GM21576 (cell line): ENCODE measurements at regions not wholly inside any gene's neighbourhood (a gene's known extent, or its start where the extent isn't known, plus 50 kb on each side); places are given as distances from the start of the nearest gene placed in this dataset.

ENCODE experiments used
- ATAC-seq: cut with Tn5 transposase; IDR thresholded peaks from one replicate; pipeline ENCODE4 v1.9.1; 2021; ENCODE audit warnings: mild to moderate bottlenecking, moderate library complexity; ENCODE audit not compliant: unreplicated experiment

DNA sequence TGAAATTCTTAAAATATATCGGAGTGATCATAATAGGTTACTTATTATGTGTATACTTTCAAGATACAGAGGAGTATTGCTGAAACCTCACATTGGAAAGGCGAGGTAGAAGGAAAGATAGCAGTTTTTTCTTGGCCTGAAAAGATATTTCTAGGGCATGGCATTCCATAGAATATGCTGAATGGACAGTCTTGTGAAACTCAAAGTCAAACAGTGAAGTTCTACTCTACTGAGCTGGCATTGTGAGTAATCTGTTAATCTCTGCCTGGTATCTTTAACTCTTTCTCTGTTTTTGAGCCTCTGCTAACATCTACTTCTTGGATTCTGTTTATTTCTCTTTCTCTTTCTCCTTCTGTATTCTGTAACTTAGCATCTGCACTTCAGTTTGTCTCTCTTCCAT is 176.3 kb upstream of the ZBTB20 start:
- ATAC-seq, result no peak

DNA sequence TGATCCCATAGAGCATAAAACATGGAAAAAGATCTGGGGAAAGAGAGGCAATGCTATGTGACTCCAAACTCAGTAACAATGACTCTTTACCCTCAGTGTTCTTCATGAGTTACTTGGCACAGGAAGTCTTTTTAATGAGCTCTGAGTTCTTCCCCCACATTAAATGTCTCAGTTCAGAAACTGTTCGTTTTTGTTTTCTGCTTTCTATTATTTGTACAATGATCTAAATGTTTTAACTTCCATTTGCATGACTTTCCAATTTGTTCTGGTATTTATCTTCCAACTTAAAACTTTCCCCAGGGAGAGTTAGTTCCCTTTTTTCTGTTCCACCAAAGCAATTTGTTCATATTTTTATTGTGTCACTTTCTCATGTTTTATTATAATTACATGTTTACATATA is 177.0 kb upstream of the ZBTB20 start:
- ATAC-seq, result no peak

DNA sequence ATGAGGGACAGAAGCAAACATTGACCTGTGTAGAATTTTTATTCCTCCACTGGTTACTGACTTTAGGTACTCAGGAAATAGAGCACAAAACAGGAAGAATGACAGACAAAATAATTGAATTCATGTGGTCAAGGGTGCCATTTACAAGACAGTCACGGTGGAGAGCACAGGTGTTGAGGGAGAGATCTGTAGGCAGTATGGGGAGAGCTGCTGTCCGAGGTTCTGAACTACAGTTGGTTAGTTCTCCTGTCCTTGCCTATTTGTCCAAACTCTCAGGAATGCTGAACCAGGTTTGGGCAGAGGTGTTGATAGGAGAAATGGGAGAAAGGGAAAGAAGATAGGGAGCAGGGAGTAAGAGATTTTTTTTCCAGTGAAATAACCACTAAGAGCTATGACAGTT is 178.5 kb upstream of the ZBTB20 start:
- no peak for ATAC-seq

GRCh38 chr3:115330430-115330829 is 183.3 kb upstream of the ZBTB20 start:
- no peak for ATAC-seq

- ATAC-seq, result no peak
These were observed 185.9 kb upstream of the ZBTB20 start for GRCh38 chr3:115332998-115333397.

DNA sequence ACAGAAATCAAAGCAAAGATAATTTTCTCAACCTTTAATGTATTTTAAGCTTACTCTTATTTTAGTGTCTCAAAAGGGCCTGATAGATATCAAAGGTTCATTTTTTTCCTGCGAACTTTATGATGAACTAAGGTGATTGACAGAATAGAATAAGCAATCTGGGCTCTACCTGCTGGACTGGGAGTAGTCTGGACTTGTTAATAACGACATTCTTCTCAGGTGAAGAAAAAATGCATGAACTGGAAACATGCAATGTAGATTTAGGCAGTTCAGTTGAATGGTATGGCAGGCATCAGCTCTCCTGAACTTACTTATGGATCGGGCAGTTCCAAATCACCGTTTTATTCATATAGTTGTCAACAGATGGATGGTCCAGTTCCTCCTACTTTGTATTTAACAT is 189.7 kb upstream of the ZBTB20 start:
- no peak for ATAC-seq

GRCh38 chr3:115340586-115340985 is 193.5 kb upstream of the ZBTB20 start:
- no peak for ATAC-seq

DNA sequence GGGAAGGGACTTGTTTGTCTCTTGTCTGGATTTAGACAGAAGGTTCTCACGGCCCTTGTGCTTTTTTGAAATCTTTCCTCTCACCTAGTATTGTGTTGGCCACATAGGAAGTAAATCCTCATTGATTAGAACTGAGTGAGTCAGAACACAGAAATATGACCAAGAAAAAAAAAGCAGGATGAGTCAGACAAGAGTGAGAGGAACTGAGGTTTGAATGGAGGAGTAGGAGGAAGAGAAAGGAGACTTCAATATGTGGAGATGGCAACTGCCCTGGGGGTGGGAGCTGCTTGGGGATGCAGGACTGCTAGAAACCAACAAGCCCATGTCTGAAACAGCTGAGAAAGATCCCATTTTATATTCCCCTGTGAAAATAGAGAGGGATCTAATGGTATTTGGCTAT is 194.1 kb upstream of the ZBTB20 start:
- no peak for ATAC-seq

DNA sequence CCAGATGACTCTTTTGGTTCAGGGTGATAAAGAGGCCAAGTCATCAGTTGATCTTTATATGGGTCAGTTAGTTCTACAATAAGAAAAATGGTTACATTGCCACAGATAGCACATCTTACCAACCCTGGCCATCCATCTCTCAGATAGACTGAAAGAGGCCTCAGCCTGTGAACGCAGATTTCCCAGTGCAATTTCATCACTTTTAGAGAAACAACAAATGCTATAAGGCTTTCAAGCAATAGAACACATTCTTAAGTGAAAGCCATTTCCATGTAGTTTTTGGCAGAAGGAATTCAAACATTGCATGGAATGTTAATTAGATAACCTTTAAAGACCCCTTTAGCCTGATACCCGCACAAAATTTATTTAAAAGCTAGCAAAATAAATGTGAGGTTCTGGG is 200.6 kb upstream of the ZBTB20 start:
- no peak for ATAC-seq

GRCh38 chr3:115348412-115348811 is 201.3 kb upstream of the ZBTB20 start:
- ATAC-seq, result no peak

DNA sequence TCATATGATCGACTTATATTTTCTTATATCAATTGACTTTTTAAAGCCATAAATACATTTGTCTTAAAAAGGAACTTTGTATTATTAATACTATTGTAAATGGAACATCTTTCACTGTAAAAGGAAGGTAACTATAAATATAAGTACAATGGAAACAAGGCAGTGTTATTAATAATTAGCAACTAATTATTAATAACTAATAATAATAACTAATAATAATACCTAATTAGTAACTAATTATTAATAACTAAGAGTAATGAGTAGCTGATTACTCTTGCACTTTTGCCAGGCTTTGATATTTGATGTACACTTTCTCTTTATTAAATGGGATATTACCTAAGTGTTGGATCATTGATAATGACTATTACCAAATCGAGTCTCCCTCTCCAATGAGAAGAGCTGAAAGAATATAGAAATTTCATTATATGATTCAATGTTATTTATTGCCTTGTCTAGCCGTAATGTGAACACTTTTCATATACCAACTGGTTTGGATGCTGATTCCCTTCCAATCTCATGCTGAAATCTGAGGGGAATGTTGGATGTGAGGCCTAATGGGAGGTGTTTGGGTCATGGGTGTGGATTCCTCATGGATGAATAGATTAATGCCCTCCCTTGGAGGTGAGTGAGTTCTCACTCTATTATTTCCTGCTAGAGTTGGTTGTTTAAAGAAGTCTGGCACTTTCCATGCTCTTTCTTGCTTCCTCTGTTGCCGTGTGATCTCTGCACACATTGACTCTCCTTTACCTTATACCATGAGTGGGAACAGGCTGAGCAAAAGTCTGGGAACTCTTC is 202.1 kb upstream of the ZBTB20 start:
- ATAC-seq, result no peak

DNA sequence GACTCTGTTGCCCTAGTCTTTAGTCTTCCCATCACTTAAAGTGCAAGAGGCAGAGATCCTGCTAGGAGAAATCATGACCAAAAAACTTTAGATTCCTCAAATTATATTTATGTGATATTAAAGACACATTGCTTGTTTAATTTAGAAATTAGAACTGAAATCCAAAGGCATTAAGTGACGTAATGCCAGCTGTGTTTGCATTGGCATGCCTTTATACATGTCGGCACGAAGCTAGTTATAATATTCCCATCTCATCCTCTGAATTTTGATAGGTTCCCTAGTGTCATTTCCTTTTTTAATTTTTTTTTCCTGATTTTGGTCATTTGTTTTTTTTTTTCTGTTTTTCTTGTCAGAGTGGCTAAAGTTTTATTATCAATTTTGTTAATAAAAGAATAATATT is 203.5 kb upstream of the ZBTB20 start:
- ATAC-seq, result no peak

- ATAC-seq, result no peak
These were observed 204.1 kb upstream of the ZBTB20 start for GRCh38 chr3:115351193-115351592.

GRCh38 chr3:115354010-115354409 is 206.9 kb upstream of the ZBTB20 start:
- ATAC-seq, result no peak

DNA sequence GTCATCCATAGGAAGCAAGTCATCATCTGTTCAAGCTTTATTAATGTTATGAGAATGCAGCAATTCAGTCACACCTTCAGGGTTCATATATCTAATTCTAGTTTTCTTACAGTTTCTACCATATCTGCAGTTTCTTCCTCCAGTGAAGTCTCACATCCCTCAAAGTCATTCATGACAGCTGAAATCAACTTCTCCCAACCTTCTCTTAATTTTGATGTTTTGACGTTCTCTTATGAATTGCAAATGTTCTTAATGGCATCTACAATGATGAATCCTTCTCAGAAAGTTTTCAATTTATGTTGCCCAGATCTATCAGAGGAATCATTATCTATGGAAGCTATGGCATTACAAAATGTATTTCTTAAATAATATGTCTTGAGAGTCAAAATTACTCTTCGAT is 210.4 kb upstream of the ZBTB20 start:
- ATAC-seq, result no peak

GRCh38 chr3:115359536-115359935 is 212.4 kb upstream of the ZBTB20 start:
- peak; percentile 99 for ATAC-seq

DNA sequence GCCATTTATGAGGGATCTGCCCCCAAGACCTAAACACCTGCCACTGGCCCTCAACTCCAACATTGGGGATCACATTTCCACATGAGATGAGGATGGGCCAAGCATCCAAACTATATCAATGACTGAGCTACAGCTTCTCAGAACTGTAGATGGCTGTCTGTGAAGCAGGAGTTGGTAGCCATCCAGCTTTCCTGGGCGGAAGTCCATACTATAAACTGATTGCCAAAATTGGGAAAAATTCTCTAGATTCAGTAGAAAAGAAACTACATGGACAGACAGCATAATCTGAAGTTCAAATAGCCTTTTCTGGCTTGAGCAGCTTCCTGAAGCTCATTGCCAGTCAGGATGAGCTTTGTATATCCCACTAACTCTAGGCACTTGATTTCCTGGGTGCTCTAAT is 214.7 kb upstream of the ZBTB20 start:
- ATAC-seq, result no peak

DNA sequence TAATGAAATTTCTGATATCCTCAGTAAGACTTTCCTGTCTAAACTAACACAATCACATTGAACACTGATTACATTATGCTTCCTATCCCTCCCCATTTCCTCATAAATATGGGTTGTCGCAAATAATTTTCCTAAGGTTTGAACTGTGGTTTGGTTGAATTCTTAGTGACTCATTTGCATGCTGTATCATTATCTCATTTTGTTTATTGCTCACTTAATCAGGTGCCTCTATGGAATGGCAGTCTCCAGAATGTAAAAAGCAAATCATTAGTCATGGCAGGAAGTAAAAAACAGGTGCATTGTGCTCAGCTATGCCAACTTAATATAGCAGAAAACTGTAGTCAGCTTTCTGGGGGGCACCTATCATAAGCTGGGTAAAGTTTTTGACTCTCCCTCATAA is 216.0 kb upstream of the ZBTB20 start:
- ATAC-seq, result no peak

GRCh38 chr3:115369021-115369420 is 221.9 kb upstream of the ZBTB20 start:
- ATAC-seq, result no peak

DNA sequence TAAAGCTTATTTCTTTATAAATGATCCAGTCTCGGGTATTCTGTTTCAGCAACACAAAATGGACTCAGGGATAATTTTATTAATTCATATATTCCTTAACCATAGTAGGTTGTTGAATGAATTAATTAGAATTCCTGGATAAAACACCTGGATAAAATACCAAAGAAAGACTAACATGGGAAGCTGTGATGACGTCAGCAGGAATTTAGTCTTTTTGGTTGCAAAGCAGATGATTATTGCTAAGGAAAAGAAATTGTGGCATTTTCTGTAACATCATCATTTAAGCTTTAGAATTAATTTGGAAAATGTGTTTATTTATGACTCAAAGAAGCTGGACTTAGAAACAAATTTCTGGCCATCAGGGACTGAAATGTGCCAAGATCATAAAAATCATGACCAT is 228.3 kb upstream of the ZBTB20 start:
- no peak for ATAC-seq

DNA sequence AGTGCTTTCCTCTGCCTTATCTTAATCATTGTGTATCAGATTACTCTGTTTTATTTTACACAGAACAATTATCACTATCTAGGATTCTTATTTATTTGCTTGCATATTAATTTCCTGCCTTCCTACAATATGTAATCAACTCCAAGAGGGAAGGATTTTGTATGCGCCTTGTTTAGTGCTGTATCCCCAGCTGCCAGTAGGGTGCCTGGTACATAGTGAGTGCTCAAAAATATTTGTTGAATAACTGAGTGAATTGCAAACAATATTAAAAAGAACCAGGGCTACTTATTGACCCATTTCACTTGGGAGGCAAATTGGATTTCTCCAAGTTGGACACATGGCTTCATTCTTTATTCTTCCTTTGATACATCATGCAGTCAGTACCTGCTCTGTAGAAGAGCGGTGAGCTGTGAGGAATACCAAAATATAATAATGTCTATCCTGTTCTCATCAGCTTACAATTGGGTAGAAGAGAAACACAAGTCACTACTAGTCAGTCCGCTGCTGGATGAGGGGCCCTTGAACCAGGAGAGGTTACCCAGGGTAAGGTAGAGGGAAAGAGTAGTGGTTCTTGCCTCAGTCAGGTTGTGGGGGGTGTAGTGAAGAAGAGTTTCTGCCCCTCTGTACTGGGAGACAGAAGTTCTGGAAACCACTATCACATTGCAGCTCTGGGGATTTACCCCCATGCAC is 233.9 kb upstream of the ZBTB20 start:
- ATAC-seq, result no peak

GRCh38 chr3:115381573-115381912 is 234.5 kb upstream of the ZBTB20 start:
- ATAC-seq, result no peak

DNA sequence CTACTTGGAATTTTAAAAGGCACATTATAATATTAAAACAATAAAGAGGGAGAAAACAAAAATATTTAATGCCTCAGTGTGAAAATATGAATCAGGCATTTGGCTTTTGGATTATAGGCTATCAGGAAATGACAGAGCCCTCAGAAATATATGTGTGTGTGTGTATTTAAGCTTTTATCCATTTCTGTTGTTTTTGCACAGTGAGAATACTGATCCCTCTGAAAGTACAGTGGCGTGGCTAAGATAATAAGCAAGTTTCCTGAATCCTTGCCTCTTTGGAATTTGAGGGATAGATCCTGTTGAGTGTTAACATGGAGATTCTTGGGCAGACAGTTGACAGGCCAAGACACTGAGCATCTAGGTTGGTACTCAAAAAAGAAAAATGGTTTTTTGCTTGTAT is 234.8 kb upstream of the ZBTB20 start:
- no peak for ATAC-seq
